Osteocyte (in vitro differentiated cells): ENCODE measurements at regions not wholly inside any gene's neighbourhood (a gene's known extent, or its start where the extent isn't known, plus 50 kb on each side); places are given as distances from the start of the nearest gene placed in this dataset.
"Not testable (repeated sequence)": the region's sequence is repeated elsewhere in the genome, so short reads cannot be mapped to it uniquely, and the experiment has no call there.

ENCODE experiments used
- DNase-seq: peaks from one replicate; pipeline ENCODE4 v3.0.0; 2021; ENCODE audit warnings: mixed read lengths; ENCODE audit not compliant: unreplicated experiment; ENCODE audit errors: extremely low spot score
- H3K27ac Mint-ChIP-seq: one replicate; pipeline ENCODE4 v1.8.0; 2021; ENCODE audit warnings: mild to moderate bottlenecking, mixed read lengths; ENCODE audit not compliant: unreplicated experiment
- H3K27me3 Mint-ChIP-seq: one replicate; pipeline ENCODE4 v1.8.0; 2021; ENCODE audit warnings: mixed read lengths; ENCODE audit not compliant: unreplicated experiment
- H3K36me3 Mint-ChIP-seq: one replicate; pipeline ENCODE4 v1.8.0; 2021; ENCODE audit warnings: mixed read lengths; ENCODE audit not compliant: unreplicated experiment
- H3K4me1 Mint-ChIP-seq: one replicate; pipeline ENCODE4 v1.8.0; 2021; ENCODE audit warnings: mixed read lengths; ENCODE audit not compliant: unreplicated experiment
- H3K4me3 Mint-ChIP-seq: one replicate; pipeline ENCODE4 v1.8.0; 2021; ENCODE audit warnings: mild to moderate bottlenecking, moderate library complexity, mixed read lengths; ENCODE audit not compliant: unreplicated experiment
- H3K9me3 Mint-ChIP-seq: one replicate; pipeline ENCODE4 v1.8.0; 2021; ENCODE audit warnings: mixed read lengths; ENCODE audit not compliant: unreplicated experiment
- CTCF ChIP-seq: fragments of 200-600 bp; sonication (generic); IDR thresholded peaks from 2 replicates; pipeline ENCODE4 v1.5.0; 2021; ENCODE audit warnings: antibody characterized with exemption, mild to moderate bottlenecking, moderate library complexity

GRCh38 chr6:155818698-155819097 lies 363.1 kb upstream of the NOX3 start:
- Mint-ChIP-seq H3K9me3 (no peaks in the 10 kb centered on the region), H3K27me3 (peaks cover 3% of the 10 kb centered on the region), H3K27ac (no peak overlapping the region), H3K36me3 (no peaks in the 10 kb centered on the region), H3K4me1 (no peaks in the 10 kb centered on the region), H3K4me3 (no peak overlapping the region)
- TF ChIP-seq CTCF: no peak
- DNase-seq: no peak

- no peaks in the 10 kb centered on the region for H3K4me1 Mint-ChIP-seq
- no peak for TF ChIP-seq CTCF
- no peaks in the 10 kb centered on the region for H3K9me3 Mint-ChIP-seq
- H3K4me3 Mint-ChIP-seq: no peak overlapping the region
- no peak overlapping the region for H3K27ac Mint-ChIP-seq
- no peak for DNase-seq
- no peaks in the 10 kb centered on the region for H3K27me3 Mint-ChIP-seq
- no peaks in the 10 kb centered on the region for H3K36me3 Mint-ChIP-seq
Observed at GRCh38 chr6:155813548-155813947, 357.9 kb upstream of the NOX3 start.

DNA sequence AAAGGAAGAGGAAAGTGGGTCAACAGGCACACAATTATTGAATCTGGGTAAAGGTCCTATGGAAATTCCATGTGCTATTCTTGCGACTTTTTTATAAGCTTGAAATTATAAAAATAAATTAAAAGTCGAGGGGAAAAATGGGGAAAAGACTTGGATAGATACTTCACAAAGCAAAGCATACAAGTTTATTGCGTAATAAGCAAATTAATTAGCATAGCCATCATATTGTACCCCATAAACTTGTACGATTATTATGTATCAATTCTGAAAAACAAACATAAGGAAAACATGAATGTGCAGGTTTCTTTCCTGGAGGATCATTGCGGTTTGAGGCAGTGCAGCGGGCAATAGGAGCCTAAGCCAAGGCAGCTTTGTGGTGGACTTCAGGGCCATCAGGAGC lies 351.6 kb upstream of the NOX3 start:
- Mint-ChIP-seq H3K4me1 (no peaks in the 10 kb centered on the region), H3K27me3 (peaks cover 4% of the 10 kb centered on the region), H3K27ac (no peak overlapping the region), H3K4me3 (no peak overlapping the region), H3K9me3 (no peaks in the 10 kb centered on the region), H3K36me3 (no peaks in the 10 kb centered on the region)
- no peak for TF ChIP-seq CTCF
- no peak for DNase-seq

DNA sequence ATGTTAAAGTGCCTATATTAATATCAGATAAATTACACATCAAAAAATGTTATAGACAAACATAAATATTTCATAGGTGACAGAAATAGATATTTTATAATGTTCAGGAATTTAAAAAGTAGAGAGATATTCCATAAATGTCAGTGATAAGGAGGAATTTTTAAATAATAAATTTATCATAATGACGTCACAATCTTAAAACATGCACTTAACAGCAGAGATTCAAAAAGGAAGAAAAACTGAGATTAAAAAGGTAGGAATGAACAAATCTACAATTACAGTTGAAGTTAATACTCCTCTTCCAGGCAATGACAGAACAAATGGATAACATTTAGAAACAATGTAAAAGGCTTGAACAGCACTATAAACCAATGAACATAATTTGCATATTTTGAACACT lies 345.4 kb upstream of the NOX3 start:
- Mint-ChIP-seq H3K4me3 (no peak overlapping the region), H3K27ac (no peak overlapping the region), H3K36me3 (no peaks in the 10 kb centered on the region), H3K4me1 (no peaks in the 10 kb centered on the region), H3K9me3 (no peaks in the 10 kb centered on the region), H3K27me3 (peaks cover 8% of the 10 kb centered on the region)
- no peak for DNase-seq
- no peak for TF ChIP-seq CTCF

DNA sequence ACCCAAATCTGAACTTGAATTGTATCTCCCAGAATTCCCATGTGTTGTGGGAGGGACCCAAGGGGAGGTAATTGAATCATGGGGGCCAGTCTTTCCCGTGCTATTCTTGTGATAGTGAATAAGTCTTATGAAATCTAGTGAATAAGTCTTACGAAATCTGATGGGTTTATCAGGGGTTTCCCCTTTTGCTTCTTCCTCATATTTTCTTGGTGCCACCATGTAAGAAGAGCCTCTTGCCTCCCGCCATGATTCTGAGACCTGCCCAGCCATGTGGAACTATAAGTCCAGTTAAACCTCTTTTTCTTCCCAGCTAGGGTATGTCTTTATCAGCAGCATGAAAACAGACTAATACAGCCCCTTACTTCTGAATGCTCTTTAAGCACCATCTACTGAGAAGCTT lies 343.2 kb upstream of the NOX3 start:
- not testable (repeated sequence) for H3K4me3 Mint-ChIP-seq, H3K9me3 Mint-ChIP-seq, DNase-seq, H3K27ac Mint-ChIP-seq, H3K27me3 Mint-ChIP-seq, H3K4me1 Mint-ChIP-seq, H3K36me3 Mint-ChIP-seq

DNA sequence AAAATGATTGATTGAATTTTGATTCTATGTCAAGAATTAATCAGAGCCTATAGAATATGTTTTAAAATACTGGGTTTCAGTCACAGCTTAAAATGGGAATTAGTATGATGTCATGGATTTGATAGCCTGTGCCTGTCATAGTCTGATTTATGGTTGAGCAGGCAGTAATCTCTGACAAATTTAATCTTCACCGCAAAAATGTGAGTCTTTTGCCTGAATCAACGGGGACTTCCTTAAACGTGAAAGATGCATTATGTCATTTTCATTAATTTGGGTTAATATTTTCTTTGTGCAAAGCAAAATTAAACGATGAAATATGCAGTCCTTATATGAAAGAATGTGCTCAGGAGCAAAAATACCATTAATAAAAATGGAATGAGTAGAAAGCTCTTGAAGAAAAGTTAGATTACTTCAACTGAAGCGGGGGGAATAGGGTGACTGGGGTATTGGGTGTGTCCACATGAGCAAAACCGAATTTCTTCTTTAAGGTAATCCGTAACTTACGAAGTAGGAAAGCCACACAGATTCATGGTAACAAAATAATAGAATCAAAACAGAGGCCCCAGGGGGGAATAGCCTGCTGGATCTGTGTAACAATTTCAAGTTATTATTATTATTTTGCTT lies 339.6 kb upstream of the NOX3 start:
- no peak for DNase-seq
- H3K9me3 Mint-ChIP-seq: peaks cover 5% of the 10 kb centered on the region
- H3K36me3 Mint-ChIP-seq: no peaks in the 10 kb centered on the region
- H3K4me1 Mint-ChIP-seq: no peaks in the 10 kb centered on the region
- H3K4me3 Mint-ChIP-seq: no peak overlapping the region
- TF ChIP-seq CTCF: no peak
- H3K27me3 Mint-ChIP-seq: no peaks in the 10 kb centered on the region
- no peak overlapping the region for H3K27ac Mint-ChIP-seq
